ENCODE measurements at regions not wholly inside any gene's neighbourhood (a gene's known extent, or its start where the extent isn't known, plus 50 kb on each side); places are given as distances from the start of the nearest gene placed in this dataset.

DNA sequence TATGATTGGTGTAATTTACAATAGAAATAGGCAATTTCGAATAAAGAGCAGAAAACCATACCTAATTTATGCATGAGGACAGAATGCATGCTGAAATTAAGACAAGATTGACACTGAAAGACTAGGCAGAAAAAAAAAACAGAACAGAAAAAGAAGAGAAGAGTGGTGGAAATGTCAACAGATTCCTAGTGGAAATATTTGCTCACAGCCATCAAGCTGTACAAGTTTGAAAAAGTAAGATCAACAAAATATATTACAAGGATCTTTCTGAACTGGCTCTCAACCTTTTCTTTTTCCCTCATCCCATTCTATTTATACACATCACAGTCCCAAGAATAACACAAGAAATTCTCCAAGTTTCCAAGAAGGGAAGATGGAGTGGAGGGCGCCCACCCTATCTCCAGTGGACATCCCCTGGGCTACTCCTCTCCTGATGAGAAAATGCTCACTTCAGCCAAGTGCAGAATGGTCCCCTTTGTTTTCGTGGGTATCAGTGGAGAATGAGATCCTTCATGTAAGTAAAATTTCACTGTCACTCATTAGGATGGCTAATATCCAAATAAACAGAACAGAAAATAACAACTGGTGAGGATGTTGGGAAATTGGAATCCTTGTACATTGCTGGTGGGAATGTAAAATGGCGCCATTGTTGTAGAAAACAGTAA, 51.0 kb upstream of the ZNF532 start:
- H3K18ac ChIP-seq (ENCODE audit: extremely low read depth, low read length), result no peak overlapping the region
- H2BK15ac ChIP-seq (ENCODE audit: low read length), result no peak overlapping the region
- no peak overlapping the region for H2BK5ac ChIP-seq (ENCODE audit: low read depth, low read length)
- H3K36me3 ChIP-seq (ENCODE audit: control insufficient read depth in 2 of 4, insufficient read depth in 4 of 4, low read length in 3 of 4), result no peaks in the 10 kb centered on the region
- H3K4ac ChIP-seq (replicated peaks; ENCODE audit: insufficient read length, low read depth, low read length), result no peak overlapping the region
- no peak overlapping the region for H2AFZ ChIP-seq (ENCODE audit: low read length)
- TF ChIP-seq CBX5 (IDR thresholded peaks at IDR 0.05; ENCODE audit: low read depth, low read length) (no peak), SP2 (IDR thresholded peaks at IDR 0.05; ENCODE audit: low read length) (no peak), RBBP5 (IDR thresholded peaks at IDR 0.05; ENCODE audit: borderline replicate concordance, low read depth, low read length) (no peak), HDAC2 (IDR thresholded peaks at IDR 0.05; ENCODE audit: borderline replicate concordance in 1 of 2, low read depth in 2 of 2, low read length in 2 of 2) (no peak), GABPA (IDR thresholded peaks at IDR 0.05; ENCODE audit: borderline replicate concordance, insufficient read depth, low read length) (no peak)
- TF ChIP-seq, protein P1, sequence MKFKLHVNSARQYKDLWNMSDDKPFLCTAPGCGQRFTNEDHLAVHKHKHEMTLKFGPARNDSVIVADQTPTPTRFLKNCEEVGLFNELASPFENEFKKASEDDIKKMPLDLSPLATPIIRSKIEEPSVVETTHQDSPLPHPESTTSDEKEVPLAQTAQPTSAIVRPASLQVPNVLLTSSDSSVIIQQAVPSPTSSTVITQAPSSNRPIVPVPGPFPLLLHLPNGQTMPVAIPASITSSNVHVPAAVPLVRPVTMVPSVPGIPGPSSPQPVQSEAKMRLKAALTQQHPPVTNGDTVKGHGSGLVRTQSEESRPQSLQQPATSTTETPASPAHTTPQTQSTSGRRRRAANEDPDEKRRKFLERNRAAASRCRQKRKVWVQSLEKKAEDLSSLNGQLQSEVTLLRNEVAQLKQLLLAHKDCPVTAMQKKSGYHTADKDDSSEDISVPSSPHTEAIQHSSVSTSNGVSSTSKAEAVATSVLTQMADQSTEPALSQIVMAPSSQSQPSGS (IDR thresholded peaks at IDR 0.05; ENCODE audit: low read length), result no peak
- TF ChIP-seq, protein P2, sequence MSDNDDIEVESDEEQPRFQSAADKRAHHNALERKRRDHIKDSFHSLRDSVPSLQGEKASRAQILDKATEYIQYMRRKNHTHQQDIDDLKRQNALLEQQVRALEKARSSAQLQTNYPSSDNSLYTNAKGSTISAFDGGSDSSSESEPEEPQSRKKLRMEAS (IDR thresholded peaks at IDR 0.05), result no peak
- no peak overlapping the region for H3K56ac ChIP-seq (replicated peaks; ENCODE audit: insufficient read length, low read depth, low read length)
- no peak overlapping the region for H4K8ac ChIP-seq (ENCODE audit: extremely low read depth, insufficient read depth, low read length)
- no peak overlapping the region for H3K27ac ChIP-seq (ENCODE audit: low read depth, low read length)
- no peak overlapping the region for H3K4me3 ChIP-seq (ENCODE audit: extremely low read depth in 1 of 4, insufficient read depth in 2 of 4, low read depth in 3 of 4, low read length in 4 of 4)
- peaks cover 2 to 7% (median 5%) of the 10 kb centered on the region in 4 experiments; a peak in 5 of 7 replicates for H3K4me1 ChIP-seq (replicated peaks in 1 of 4; ENCODE audit: control insufficient read depth in 3 of 4, insufficient read depth in 4 of 4, low read length in 3 of 4)
- ChIA-PET POLR2A (ENCODE audit: partially characterized antibody) (interaction anchor here (0.6 to 4.2 kb wide), 4 partner anchors 35 to 146 kb away, joined by 3 to 14 read pairs (median 4); no protein-coding TSS in a partner anchor), CTCF (ENCODE audit: partially characterized antibody) (no interaction called here)
- no peak overlapping the region for H4K5ac ChIP-seq (ENCODE audit: insufficient read length, low read depth, low read length)
- DNase-seq (ENCODE audit: low read depth in 1 of 2, low spot score in 2 of 2) (no peak), FAIRE-seq (no peak)
- H3K23me2 ChIP-seq (ENCODE audit: low read depth, low read length), result no peaks in the 10 kb centered on the region
- H2AK5ac ChIP-seq (ENCODE audit: low read depth, low read length), result no peak overlapping the region
- no peak overlapping the region for H2BK20ac ChIP-seq (ENCODE audit: low read length)
- H3K9me3 ChIP-seq (ENCODE audit: insufficient read depth in 2 of 2, low read depth in 1 of 2, low read length in 1 of 2), result no peaks in the 10 kb centered on the region
- no peak overlapping the region for H2BK120ac ChIP-seq (replicated peaks; ENCODE audit: low read depth, low read length)
- no peaks in the 10 kb centered on the region for H3K79me2 ChIP-seq (ENCODE audit: control insufficient read depth in 1 of 2, insufficient read depth in 2 of 2, low read length in 2 of 2)
- no peak overlapping the region for H3K9ac ChIP-seq (replicated peaks in 1 of 4; ENCODE audit: extremely low read depth in 1 of 4, low read depth in 3 of 4, low read length in 3 of 4)
- no peak overlapping the region for H3K23ac ChIP-seq (ENCODE audit: insufficient read length)
- no peaks in the 10 kb centered on the region for H3K79me1 ChIP-seq (ENCODE audit: low read depth, low read length)
- no peaks in the 10 kb centered on the region for H4K20me1 ChIP-seq (replicated peaks in 1 of 2; ENCODE audit: control insufficient read depth in 1 of 2, insufficient read depth in 2 of 2, low read length in 2 of 2)
- H3K4me2 ChIP-seq (ENCODE audit: insufficient read depth in 1 of 2, low read depth in 2 of 2, low read length in 2 of 2), result no peak overlapping the region
- 89% methylated on average over 4 of the region's 4 CpGs; no CpG with 5 or more reads in 1 of the 2 experiments for WGBS, 2 experiments (ENCODE audit: extremely low coverage in 1 of 2, insufficient coverage in 1 of 2, insufficient read length in 1 of 2, insufficient replicate concordance in 2 of 2, low coverage in 1 of 2, low lambda C conversion rate in 2 of 2, missing lambda C conversion rate in 1 of 2)
- no peaks in the 10 kb centered on the region for H3K27me3 ChIP-seq (replicated peaks in 1 of 4; ENCODE audit: control insufficient read depth in 3 of 4, extremely low read depth in 1 of 4, insufficient read depth in 3 of 4, low read length in 3 of 4)
- H2BK12ac ChIP-seq (ENCODE audit: low read depth, low read length), result no peak overlapping the region
- H3K14ac ChIP-seq (ENCODE audit: insufficient read length), result no peak overlapping the region
- H4K91ac ChIP-seq (replicated peaks; ENCODE audit: insufficient read length, low read length), result no peak overlapping the region

Data from H1 (cell line).